HG02623 (cell line): ENCODE measurements at regions not wholly inside any gene's neighbourhood (a gene's known extent, or its start where the extent isn't known, plus 50 kb on each side); places are given as distances from the start of the nearest gene placed in this dataset.
"Not testable (repeated sequence)": the region's sequence is repeated elsewhere in the genome, so short reads cannot be mapped to it uniquely, and the experiment has no call there.

Experiments used
- ATAC-seq: cut with Tn5 transposase; IDR thresholded peaks from one replicate; pipeline ENCODE4 v1.9.1; 2021; ENCODE audit warnings: moderate library complexity; ENCODE audit not compliant: unreplicated experiment

GRCh38 chr15:95119041-95119610 is 887.8 kb downstream of the MCTP2 start:
- ATAC-seq: no peak

DNA sequence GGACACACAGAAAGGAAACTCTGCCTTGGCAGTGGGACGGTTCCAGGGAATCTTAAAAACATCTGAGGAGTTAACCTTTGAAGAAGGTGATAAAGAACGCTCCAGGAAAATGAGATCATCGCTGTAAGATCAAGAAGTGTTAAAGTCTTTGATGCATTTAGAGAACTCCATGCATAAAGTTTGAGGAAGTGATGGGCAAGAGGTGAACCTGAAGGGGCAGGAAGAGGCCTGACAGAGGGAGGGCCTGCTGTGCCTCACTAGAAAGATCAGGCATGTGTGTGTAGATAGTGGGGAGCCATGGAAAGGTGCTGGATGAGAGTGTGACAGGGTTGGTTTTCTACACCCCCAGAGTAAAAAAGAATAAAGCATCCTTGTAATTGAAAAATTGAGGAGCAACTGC is 889.2 kb downstream of the MCTP2 start:
- ATAC-seq: no peak

DNA sequence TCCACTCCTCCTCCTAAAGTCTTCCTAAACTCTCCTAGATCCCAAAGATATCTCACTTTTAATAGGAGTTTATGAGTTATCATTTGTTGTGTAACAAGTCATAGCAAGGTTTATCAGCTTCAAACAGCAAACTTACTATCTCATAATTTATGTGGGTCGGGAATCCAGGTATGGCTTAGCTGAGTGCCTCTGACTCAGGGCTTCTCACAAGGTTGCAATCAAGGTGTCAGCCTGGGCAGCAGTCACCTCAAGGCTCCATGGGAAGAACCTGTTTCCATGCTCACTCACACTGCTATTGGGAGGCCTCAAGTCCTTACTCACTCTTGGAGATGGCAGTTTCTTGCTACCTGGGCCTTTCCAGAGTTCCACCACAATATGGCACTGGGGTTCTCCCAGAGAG is 889.8 kb downstream of the MCTP2 start:
- no peak for ATAC-seq

GRCh38 chr15:95125803-95126202 is 894.4 kb downstream of the MCTP2 start:
- no peak for ATAC-seq

GRCh38 chr15:95127356-95127755 is 896.0 kb downstream of the MCTP2 start:
- no peak for ATAC-seq

DNA sequence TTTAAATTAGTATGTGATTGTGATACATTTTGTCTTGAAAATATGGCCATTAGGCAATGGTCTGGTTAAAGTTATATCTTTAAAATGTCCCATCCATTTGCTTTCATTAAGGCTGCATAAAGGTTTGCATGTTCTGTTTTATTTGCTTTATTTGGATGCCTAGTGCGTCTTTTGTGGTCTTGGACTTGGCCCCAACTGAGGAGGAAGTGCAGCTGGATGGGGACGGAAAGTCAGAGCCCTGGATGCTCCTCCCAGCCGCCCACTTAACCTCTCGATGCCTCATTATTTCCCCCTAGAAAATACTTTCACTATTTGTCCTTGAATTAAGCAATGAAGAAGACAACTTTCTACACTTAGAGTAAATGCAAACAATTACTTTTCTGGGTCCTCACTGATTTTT is 898.2 kb downstream of the MCTP2 start:
- no peak for ATAC-seq

DNA sequence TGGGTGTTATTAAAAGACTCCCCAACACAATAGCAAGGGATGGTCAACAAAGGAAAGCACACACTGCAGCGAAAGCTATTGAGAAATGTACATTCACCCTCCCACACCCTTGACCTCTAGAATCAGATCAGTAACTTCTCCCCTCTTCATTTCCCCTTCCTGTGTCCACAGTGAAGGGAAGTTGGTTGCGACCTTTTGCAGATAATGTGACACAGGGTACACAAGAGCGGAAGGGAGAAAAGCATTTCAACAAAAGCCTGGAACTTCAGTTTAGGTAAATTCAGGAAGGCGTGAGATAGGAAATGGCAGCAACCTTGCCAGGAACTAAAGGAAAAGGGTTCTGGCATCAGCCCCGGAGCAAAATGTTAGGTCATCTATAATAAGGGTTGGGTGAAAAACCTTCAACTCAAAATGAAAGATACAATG is 899.8 kb downstream of the MCTP2 start:
- ATAC-seq: no peak

GRCh38 chr15:95132774-95133173 is 901.4 kb downstream of the MCTP2 start:
- ATAC-seq: no peak

- ATAC-seq: no peak
Observed at GRCh38 chr15:95134431-95135110, 903.2 kb downstream of the MCTP2 start.

DNA sequence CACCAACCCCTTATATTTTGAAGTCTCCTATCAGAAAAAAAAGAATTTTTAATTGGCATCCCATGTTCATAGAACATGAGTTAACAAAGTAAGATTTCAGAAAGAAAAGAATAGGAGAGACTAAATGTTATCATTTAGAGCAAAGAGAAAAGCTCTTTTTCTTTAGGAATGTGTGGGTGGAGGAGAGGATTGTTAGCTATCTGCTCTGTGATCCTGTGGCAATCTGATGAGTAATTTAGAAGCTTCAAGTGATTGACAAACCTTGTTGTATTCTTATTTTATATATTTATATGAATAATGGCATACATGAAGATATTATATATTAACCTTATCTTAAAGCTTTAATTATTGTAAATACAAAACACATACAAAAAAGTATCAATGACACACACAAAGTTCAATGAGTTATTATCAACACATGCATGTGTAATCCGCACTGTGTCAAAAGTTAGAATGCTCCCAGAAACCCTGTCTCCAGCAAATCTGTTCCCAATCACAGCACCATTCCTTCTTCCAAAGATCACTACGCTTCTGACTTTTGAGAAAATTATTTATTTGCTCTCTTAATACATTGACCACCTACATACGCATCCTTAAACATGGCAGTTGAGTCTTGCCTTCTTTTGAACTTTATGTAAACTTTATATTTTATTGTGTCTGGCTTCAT is 907.4 kb downstream of the MCTP2 start:
- ATAC-seq: no peak

DNA sequence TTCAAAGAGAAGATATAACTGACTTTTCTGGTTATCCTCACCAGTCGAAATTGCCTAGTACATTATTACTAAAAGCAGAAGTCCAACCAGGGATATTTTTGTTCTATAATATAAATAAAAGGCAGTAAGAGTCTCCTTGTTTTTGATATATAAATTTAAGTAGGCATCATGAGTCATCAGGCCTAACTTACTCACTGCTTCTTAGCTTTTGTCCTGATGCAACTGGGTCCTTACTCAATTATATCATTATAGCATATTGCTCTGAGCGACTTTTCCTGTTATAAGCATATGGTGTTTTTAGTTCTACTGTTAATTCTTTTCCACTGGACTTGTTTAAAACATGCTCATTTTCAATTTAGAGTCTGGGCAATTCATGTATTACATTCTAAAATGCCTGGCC is 910.1 kb downstream of the MCTP2 start:
- no peak for ATAC-seq

- no peak for ATAC-seq
Observed at GRCh38 chr15:95142531-95142930, 911.2 kb downstream of the MCTP2 start.

DNA sequence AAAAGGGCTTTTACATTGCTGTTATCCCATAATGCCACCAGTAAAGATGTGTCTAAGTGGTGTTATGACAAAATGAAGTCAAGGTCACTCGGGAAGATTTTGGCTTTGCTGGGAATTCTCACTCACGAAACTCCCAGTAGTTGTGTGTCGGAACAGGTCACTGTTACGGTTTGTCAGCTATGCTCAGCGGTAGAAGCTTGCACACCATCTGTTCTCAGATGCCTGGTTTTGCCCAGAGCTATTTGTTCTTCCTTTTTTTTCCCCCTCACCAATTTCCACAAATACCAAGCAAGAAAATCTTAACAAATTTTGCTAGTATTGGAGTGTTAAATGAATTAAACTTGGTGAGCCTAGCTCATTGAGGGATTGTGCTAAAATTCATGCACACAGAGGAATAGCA is 915.1 kb downstream of the MCTP2 start:
- no peak for ATAC-seq

DNA sequence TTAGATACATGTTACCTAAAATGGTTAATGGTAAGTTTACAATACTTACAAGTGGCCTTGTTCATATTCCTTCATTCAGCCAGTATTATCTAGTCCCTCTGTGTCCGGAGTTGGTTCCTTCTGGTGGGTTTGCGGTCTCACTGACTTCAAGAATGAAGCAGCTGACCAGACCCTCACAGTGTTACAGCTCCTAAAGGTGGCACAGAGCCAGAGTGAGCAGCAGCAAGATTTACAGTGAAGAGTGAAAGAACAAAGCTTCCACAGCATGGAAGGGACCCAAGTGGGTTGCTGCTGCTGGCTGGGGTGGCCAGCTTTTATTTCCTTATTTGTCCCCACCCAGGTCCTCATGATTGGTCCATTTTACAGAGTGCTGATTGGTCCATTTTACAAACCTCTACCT is 916.8 kb downstream of the MCTP2 start:
- no peak for ATAC-seq

DNA sequence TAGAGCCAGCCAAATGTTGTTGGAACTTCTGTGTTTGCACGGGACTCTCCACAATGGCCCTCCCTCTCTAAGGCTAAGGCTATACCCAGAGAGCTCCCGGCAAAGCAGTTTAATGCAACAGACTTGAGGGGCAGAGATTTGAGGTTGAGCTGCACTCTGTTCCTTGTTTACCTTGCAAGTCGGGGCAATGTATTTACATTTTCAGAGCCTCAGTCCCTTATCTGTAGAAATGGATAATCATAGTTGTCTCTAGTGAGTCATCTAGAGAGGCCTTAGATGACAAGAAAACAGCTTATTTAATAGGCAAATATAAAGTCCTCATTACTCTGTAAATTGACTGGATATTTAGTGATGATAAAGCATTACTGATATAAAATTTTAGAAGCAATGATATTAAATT is 917.7 kb downstream of the MCTP2 start:
- no peak for ATAC-seq

DNA sequence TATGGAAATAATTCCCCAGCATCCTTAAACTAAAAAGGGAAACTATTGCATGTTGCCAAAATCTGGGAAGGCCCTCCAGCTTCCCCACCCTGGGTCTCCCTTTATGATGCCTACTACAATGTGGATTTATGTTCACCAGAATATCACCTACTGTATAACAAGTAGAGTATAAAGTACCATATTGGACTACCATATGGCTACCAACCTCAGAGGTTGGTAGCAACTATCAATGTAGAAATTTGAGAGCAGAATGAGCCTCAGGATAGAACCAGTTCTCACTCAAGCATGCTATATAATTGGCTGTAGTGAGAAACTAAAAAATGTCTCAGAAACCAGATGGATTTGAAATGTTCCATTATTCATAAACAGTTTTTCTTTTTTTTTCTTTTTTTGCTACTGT is 918.4 kb downstream of the MCTP2 start:
- no peak for ATAC-seq

GRCh38 chr15:95150466-95150865 is 919.1 kb downstream of the MCTP2 start:
- ATAC-seq: no peak

DNA sequence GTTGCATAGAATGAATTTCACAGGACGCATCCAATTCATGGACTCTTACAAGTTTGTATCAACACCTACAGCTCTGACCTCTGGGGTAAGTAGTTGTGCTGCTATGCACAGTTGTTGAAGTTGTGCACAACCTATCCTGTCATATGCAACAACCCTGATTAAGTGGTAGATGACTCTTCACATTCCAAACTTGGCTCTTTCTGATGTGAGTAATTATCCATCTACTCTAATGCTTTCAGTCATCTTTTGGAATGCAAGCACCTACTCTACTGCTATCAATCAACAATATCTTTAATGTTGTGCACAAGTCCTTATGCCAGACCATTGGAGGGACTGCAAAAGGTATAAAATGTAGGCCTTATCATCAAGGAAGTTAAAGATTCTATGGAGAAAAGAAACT is 921.4 kb downstream of the MCTP2 start:
- no peak for ATAC-seq

DNA sequence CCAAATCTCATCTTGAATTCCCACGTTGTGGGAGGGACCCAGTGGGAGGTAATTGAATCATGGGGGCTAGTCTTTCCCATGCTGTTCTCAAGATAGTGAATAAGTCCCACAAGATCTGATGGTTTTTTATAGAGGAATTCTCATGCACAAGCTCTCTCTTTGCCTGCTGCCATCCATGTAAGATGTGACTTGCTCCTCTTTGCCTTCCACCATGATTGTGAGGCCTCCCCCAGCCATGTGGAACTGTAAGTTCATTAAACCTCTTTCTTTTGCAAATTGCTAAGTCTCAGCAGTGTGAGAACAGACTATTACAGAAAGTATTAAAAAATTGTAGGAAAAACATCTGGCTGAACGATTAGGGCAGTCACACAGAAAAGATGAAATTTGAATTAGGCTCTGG is 921.8 kb downstream of the MCTP2 start:
- ATAC-seq: not testable (repeated sequence)

GRCh38 chr15:95160316-95160715 is 929.0 kb downstream of the MCTP2 start:
- ATAC-seq: no peak

GRCh38 chr15:95162069-95162468 is 930.7 kb downstream of the MCTP2 start:
- ATAC-seq: no peak

GRCh38 chr15:95162531-95162930 is 931.2 kb downstream of the MCTP2 start:
- no peak for ATAC-seq
